ENCODE measurements at regions not wholly inside any gene's neighbourhood (a gene's known extent, or its start where the extent isn't known, plus 50 kb on each side); places are given as distances from the start of the nearest gene placed in this dataset.

DNA sequence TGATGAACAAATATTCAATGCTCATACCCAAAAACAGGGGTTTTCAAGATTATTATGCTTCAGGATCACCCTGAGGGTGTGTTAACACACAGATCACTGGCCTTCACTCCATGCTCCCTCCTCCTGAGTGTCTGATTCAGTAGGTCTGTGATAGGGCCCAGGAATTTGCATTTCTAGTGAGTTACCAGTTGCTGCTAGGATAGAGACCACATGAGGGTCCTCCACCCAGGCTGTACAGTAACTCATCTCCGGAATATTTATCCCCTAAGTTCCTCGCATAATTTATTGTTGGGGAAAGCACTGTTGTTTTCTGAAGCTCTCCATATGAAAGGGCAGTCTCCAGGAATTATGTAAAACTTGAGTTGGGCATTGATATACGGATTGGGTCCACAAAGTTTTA is 1106.6 kb upstream of the B3GALT2 start:
- Histone ChIP-seq H4K20me1 (ENCODE audit: insufficient read depth, low read length) (no peaks in the 10 kb centered on the region), H2AFZ (ENCODE audit: low read length) (no peak overlapping the region), H3K27me3 (ENCODE audit: insufficient read depth, low read length) (no peaks in the 10 kb centered on the region), H3K27ac (ENCODE audit: low read depth, low read length) (no peak overlapping the region), H3K79me2 (ENCODE audit: insufficient read depth, low read length) (no peaks in the 10 kb centered on the region), H3K36me3 (ENCODE audit: insufficient read depth, low read length) (no peaks in the 10 kb centered on the region), H3K4me3 (ENCODE audit: insufficient read depth, low read length) (no peak overlapping the region), H3K4me1 (ENCODE audit: insufficient read depth, low read length) (no peaks in the 10 kb centered on the region), H3K9me3 (ENCODE audit: low read depth, low read length) (no peaks in the 10 kb centered on the region), H3K4me2 (ENCODE audit: insufficient read depth, low read length) (no peak overlapping the region)
- TF ChIP-seq, protein P1, sequence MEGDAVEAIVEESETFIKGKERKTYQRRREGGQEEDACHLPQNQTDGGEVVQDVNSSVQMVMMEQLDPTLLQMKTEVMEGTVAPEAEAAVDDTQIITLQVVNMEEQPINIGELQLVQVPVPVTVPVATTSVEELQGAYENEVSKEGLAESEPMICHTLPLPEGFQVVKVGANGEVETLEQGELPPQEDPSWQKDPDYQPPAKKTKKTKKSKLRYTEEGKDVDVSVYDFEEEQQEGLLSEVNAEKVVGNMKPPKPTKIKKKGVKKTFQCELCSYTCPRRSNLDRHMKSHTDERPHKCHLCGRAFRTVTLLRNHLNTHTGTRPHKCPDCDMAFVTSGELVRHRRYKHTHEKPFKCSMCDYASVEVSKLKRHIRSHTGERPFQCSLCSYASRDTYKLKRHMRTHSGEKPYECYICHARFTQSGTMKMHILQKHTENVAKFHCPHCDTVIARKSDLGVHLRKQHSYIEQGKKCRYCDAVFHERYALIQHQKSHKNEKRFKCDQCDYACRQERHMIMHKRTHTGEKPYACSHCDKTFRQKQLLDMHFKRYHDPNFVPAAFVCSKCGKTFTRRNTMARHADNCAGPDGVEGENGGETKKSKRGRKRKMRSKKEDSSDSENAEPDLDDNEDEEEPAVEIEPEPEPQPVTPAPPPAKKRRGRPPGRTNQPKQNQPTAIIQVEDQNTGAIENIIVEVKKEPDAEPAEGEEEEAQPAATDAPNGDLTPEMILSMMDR (IDR thresholded peaks at IDR 0.05; ENCODE audit: extremely low read depth, low read depth, low read length): no peak
- DNase-seq (ENCODE audit: insufficient read length, low spot score, missing footprints): no peak

DNA sequence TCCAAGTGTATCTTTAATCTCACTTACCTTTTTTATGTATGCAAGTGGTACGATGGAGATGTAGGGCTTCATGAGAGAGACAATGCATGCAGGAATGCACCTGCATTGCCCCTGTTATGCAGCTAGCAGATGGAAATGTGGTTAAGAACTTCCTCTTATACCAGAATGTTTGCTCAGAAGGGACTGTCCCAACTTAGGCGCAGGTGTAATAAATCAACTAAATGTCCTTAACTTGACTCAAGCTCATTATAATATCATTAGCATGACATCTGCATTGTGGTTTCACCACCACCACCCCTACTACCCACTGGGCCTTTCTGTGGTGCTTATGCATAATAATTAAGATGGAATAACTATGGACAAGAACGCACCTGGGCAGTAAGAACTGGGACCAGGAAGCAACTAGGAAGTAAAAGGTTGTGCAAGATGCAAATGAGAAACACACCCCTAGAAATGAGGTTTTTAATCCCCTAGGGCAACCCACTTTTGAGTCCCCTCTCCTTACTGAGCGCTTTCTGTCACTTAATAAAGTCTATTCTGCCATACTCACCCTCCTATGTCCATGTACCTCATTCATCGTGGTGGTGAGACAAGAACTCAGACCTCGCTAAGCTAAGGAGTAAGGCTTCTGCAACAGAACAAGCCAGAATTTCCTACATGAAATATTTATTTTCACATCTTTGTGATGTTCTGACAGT is 1103.3 kb upstream of the B3GALT2 start:
- Histone ChIP-seq H3K27ac (ENCODE audit: low read depth, low read length) (no peak overlapping the region), H3K4me1 (ENCODE audit: insufficient read depth, low read length) (no peaks in the 10 kb centered on the region), H2AFZ (ENCODE audit: low read length) (no peak overlapping the region), H3K27me3 (ENCODE audit: insufficient read depth, low read length) (no peaks in the 10 kb centered on the region), H4K20me1 (ENCODE audit: insufficient read depth, low read length) (no peaks in the 10 kb centered on the region), H3K79me2 (ENCODE audit: insufficient read depth, low read length) (no peaks in the 10 kb centered on the region), H3K4me3 (ENCODE audit: insufficient read depth, low read length) (no peak overlapping the region), H3K9me3 (ENCODE audit: low read depth, low read length) (no peaks in the 10 kb centered on the region), H3K4me2 (ENCODE audit: insufficient read depth, low read length) (no peak overlapping the region), H3K36me3 (ENCODE audit: insufficient read depth, low read length) (no peaks in the 10 kb centered on the region)
- TF ChIP-seq, protein P1 (IDR thresholded peaks at IDR 0.05; ENCODE audit: extremely low read depth, low read depth, low read length): no peak
- DNase-seq (ENCODE audit: insufficient read length, low spot score, missing footprints): no peak

DNA sequence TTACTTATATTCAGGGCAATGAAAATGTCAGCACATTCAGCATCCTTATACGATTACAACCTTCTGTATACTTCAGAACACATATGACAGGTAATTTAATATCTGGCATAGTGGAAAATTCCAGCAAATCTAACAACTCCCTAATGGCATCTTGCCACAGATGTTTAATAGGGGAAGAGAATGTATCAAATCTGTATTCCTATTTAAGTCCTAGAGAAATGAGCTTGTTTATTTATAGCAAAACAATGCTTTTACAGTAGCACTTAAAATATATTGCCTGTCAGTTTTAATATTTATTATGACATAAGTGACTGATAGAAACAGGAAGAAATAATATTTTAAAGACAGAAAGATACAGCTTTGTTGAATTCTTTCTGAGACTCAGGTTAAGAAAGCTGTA is 1101.8 kb upstream of the B3GALT2 start:
- Histone ChIP-seq H3K4me2 (ENCODE audit: insufficient read depth, low read length) (no peak overlapping the region), H3K4me3 (ENCODE audit: insufficient read depth, low read length) (no peak overlapping the region), H3K27me3 (ENCODE audit: insufficient read depth, low read length) (no peaks in the 10 kb centered on the region), H3K79me2 (ENCODE audit: insufficient read depth, low read length) (no peaks in the 10 kb centered on the region), H3K27ac (ENCODE audit: low read depth, low read length) (no peak overlapping the region), H4K20me1 (ENCODE audit: insufficient read depth, low read length) (no peaks in the 10 kb centered on the region), H2AFZ (ENCODE audit: low read length) (no peak overlapping the region), H3K36me3 (ENCODE audit: insufficient read depth, low read length) (no peaks in the 10 kb centered on the region), H3K9me3 (ENCODE audit: low read depth, low read length) (no peaks in the 10 kb centered on the region), H3K4me1 (ENCODE audit: insufficient read depth, low read length) (no peaks in the 10 kb centered on the region)
- DNase-seq (ENCODE audit: insufficient read length, low spot score, missing footprints): no peak
- TF ChIP-seq, protein P1 (IDR thresholded peaks at IDR 0.05; ENCODE audit: extremely low read depth, low read depth, low read length): no peak

DNA sequence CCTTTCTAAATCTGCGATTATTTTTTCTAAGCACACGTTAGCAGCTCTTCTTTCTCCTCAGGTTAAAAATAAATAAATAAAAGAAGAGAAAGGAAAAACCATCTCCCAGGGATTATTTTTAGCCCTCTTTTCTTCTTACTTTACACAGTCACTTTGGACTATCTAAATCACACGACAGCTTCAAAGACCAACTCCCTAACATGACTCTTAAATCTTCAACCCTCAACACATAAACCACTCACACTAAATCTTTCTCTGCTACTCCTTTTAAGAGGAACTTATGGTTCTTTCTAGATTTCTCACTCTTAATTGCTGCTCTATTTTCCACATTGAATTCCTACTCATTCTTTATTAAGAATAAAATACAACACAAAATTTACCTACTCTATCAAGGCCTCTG is 1095.0 kb upstream of the B3GALT2 start:
- Histone ChIP-seq H3K4me3 (ENCODE audit: insufficient read depth, low read length) (no peak overlapping the region), H2AFZ (ENCODE audit: low read length) (no peak overlapping the region), H3K4me1 (ENCODE audit: insufficient read depth, low read length) (no peaks in the 10 kb centered on the region), H3K36me3 (ENCODE audit: insufficient read depth, low read length) (no peaks in the 10 kb centered on the region), H3K27ac (ENCODE audit: low read depth, low read length) (no peak overlapping the region), H3K4me2 (ENCODE audit: insufficient read depth, low read length) (no peak overlapping the region), H3K27me3 (ENCODE audit: insufficient read depth, low read length) (no peaks in the 10 kb centered on the region), H4K20me1 (ENCODE audit: insufficient read depth, low read length) (no peaks in the 10 kb centered on the region), H3K79me2 (ENCODE audit: insufficient read depth, low read length) (no peaks in the 10 kb centered on the region), H3K9me3 (ENCODE audit: low read depth, low read length) (no peaks in the 10 kb centered on the region)
- TF ChIP-seq, protein P1 (IDR thresholded peaks at IDR 0.05; ENCODE audit: extremely low read depth, low read depth, low read length): no peak
- no peak for DNase-seq (ENCODE audit: insufficient read length, low spot score, missing footprints)

Measured in osteoblast (primary cell).